MM.1S (cell line): ENCODE measurements at regions not wholly inside any gene's neighbourhood (a gene's known extent, or its start where the extent isn't known, plus 50 kb on each side); places are given as distances from the start of the nearest gene placed in this dataset.

Experiments used
- DNase-seq: peaks from one replicate; pipeline ENCODE4 v3.0.0-alpha.2; 2015
- H2AFZ ChIP-seq: fragments of 300-600 bp; sonication (generic); 2 replicates; pipeline ENCODE4 v1.6.0; 2016; ENCODE audit warnings: antibody characterized with exemption, low read length
- H3F3A ChIP-seq: fragments of 300-600 bp; sonication (generic); 2 replicates; pipeline ENCODE4 v1.6.1; 2016; ENCODE audit warnings: mild to moderate bottlenecking, antibody characterized with exemption, low read length, moderate library complexity, mixed read lengths; ENCODE audit not compliant: insufficient read depth
- H3K27ac ChIP-seq: fragments of 300-600 bp; sonication (generic); 2 replicates; pipeline ENCODE4 v1.5.1; 2016; ENCODE audit warnings: mild to moderate bottlenecking, low read length
- H3K27me3 ChIP-seq: fragments of 300-600 bp; sonication (generic); replicated peaks from 2 replicates; pipeline ENCODE4 v1.6.0; 2016; ENCODE audit warnings: low read length; ENCODE audit not compliant: insufficient read depth
- H3K36me3 ChIP-seq: fragments of 300-600 bp; sonication (generic); replicated peaks from 2 replicates; pipeline ENCODE4 v1.6.1; 2016; ENCODE audit warnings: mild to moderate bottlenecking, low read length, mixed read lengths; ENCODE audit not compliant: insufficient read depth
- H3K4me1 ChIP-seq: fragments of 300-600 bp; sonication (generic); 2 replicates; pipeline ENCODE4 v1.6.1; 2016; ENCODE audit warnings: low read length, mixed read lengths
- H3K4me2 ChIP-seq: fragments of 300-600 bp; sonication (generic); 2 replicates; pipeline ENCODE4 v1.6.0; 2016; ENCODE audit warnings: low read depth, low read length
- H3K4me3 ChIP-seq: fragments of 300-600 bp; sonication (generic); 2 replicates; pipeline ENCODE4 v1.5.1; 2016; ENCODE audit warnings: low read length, mixed read lengths
- H3K79me2 ChIP-seq: fragments of 300-600 bp; sonication (generic); 2 replicates; pipeline ENCODE4 v1.6.1; 2016; ENCODE audit warnings: mixed run types, low read length, mixed read lengths
- H3K9ac ChIP-seq: fragments of 300-600 bp; sonication (generic); 2 replicates; pipeline ENCODE4 v1.6.1; 2016; ENCODE audit warnings: low read length, mixed read lengths
- H3K9me2 ChIP-seq: fragments of 300-600 bp; sonication (generic); replicated peaks from 2 replicates; pipeline ENCODE4 v1.6.1; 2016; ENCODE audit warnings: mild to moderate bottlenecking, low read length, mixed read lengths; ENCODE audit not compliant: insufficient read depth
- H3K9me3 ChIP-seq: fragments of 300-600 bp; sonication (generic); replicated peaks from 2 replicates; pipeline ENCODE4 v1.6.1; 2016; ENCODE audit warnings: mild to moderate bottlenecking, low read length, mixed read lengths; ENCODE audit not compliant: insufficient read depth
- H4K20me1 ChIP-seq: fragments of 300-600 bp; sonication (generic); 2 replicates; pipeline ENCODE4 v1.6.1; 2016; ENCODE audit warnings: mild to moderate bottlenecking, low read length, moderate library complexity, mixed read lengths; ENCODE audit not compliant: insufficient read depth
- EZH2 ChIP-seq: fragments of 300-600 bp; sonication (generic); optimal IDR thresholded peaks from 2 replicates; pipeline ENCODE3; 2017; ENCODE audit warnings: low read depth, mild to moderate bottlenecking, antibody characterized with exemption, low read length, mixed read lengths
- EZH2phosphoT487 ChIP-seq: fragments of 300-600 bp; sonication (generic); IDR thresholded peaks from 2 replicates; pipeline ENCODE4 v1.6.1; 2018; ENCODE audit warnings: antibody characterized with exemption, low read length
- TF ChIP-seq, protein P1 (sequence below): fragments of 300-600 bp; sonication (generic); IDR thresholded peaks from 2 replicates; pipeline ENCODE4 v1.5.1; 2016; ENCODE audit warnings: antibody characterized with exemption, low read length, mixed read lengths

DNA sequence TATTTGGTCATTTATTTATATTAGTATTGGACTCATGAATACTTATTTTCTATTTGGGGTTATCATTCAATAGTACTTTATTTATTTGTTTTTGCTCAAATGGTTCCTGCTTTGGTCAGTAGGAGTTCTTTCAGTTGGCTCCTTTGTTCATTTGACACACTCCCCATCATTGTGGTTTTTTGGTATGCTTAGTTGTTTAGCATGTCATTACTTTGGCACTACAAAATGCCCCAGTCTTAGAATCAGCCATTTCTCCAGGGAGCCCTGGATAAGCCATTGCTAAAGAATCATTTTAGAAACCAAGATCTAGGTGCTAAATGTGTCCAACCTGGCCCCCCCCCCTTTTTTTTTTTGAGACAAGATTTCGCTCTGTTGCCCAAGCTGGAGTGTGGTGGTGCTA lies 61.7 kb upstream of the MRPS6 start:
- Histone ChIP-seq H3K4me2 (no peak overlapping the region), H3K27ac (no peak overlapping the region)

DNA sequence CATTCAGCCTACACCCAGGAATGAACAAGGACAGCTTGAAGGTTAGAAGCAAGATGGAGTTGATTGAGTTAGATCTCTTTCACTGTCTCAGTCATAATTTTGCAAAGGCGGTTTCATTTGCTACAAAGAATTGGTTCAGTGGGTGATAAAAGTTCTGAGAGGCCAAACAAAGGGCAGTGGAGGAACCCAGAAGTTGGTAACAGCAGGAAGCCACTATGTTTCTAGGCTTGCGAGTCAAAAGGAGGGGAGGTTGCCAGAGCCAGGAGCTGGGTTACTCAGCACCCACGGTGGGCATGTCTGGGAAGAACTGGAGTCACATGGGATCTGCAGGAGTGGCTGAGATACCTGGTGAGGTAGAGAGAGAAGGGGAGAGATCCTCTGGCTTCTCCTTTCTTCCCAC lies 64.2 kb upstream of the MRPS6 start:
- Histone ChIP-seq H3K27ac (no peak overlapping the region), H3F3A (no peaks in the 10 kb centered on the region), H3K9me3 (no peaks in the 10 kb centered on the region), H3K9me2 (no peaks in the 10 kb centered on the region), H4K20me1 (no peaks in the 10 kb centered on the region), H3K27me3 (no peaks in the 10 kb centered on the region), H2AFZ (no peak overlapping the region), H3K9ac (no peak overlapping the region), H3K79me2 (no peaks in the 10 kb centered on the region), H3K4me1 (no peaks in the 10 kb centered on the region), H3K4me2 (no peak overlapping the region), H3K4me3 (no peak overlapping the region), H3K36me3 (no peaks in the 10 kb centered on the region)
- DNase-seq, result no peak
- TF ChIP-seq, protein P1, sequence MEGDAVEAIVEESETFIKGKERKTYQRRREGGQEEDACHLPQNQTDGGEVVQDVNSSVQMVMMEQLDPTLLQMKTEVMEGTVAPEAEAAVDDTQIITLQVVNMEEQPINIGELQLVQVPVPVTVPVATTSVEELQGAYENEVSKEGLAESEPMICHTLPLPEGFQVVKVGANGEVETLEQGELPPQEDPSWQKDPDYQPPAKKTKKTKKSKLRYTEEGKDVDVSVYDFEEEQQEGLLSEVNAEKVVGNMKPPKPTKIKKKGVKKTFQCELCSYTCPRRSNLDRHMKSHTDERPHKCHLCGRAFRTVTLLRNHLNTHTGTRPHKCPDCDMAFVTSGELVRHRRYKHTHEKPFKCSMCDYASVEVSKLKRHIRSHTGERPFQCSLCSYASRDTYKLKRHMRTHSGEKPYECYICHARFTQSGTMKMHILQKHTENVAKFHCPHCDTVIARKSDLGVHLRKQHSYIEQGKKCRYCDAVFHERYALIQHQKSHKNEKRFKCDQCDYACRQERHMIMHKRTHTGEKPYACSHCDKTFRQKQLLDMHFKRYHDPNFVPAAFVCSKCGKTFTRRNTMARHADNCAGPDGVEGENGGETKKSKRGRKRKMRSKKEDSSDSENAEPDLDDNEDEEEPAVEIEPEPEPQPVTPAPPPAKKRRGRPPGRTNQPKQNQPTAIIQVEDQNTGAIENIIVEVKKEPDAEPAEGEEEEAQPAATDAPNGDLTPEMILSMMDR, result no peak
- TF ChIP-seq EZH2 (no peak), EZH2phosphoT487 (no peak)

More for the DNA sequence above, 61.7 kb upstream of the MRPS6 start:
- Histone ChIP-seq H3K36me3 (no peaks in the 10 kb centered on the region), H3K4me3 (no peak overlapping the region), H3K9me2 (no peaks in the 10 kb centered on the region), H3K9ac (no peak overlapping the region), H3K27me3 (no peaks in the 10 kb centered on the region), H4K20me1 (no peaks in the 10 kb centered on the region), H3K4me1 (no peaks in the 10 kb centered on the region), H2AFZ (no peak overlapping the region), H3K79me2 (no peaks in the 10 kb centered on the region), H3F3A (no peaks in the 10 kb centered on the region), H3K9me3 (no peaks in the 10 kb centered on the region)
- TF ChIP-seq EZH2phosphoT487 (no peak), EZH2 (no peak)
- TF ChIP-seq, protein P1, result no peak
- no peak for DNase-seq

DNA sequence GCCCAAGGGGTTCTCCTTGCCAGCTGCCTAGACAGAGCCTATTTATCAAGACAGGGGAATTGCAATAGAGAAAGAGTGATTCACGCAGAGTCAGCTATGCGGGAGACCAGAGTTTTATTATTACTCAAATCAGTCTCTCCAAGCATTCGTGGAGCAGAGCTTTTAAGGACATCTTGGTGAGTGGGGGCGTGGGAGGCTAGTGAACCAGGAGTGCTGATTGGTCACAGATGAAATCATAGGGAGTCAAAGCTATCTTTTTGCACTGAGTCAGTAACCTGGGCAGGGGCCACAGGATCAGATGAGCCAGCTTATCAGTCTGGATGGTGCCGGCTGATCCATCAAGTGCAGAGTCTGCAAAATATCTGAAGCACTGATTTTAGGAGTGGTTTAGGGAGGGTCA lies 64.8 kb upstream of the MRPS6 start:
- Histone ChIP-seq H3K9ac (no peak overlapping the region), H4K20me1 (no peaks in the 10 kb centered on the region), H3K4me3 (no peak overlapping the region), H3K4me1 (no peaks in the 10 kb centered on the region), H3K27me3 (no peaks in the 10 kb centered on the region), H2AFZ (no peak overlapping the region), H3F3A (no peaks in the 10 kb centered on the region), H3K9me2 (no peaks in the 10 kb centered on the region), H3K79me2 (no peaks in the 10 kb centered on the region), H3K27ac (no peak overlapping the region), H3K36me3 (no peaks in the 10 kb centered on the region), H3K9me3 (no peaks in the 10 kb centered on the region), H3K4me2 (no peak overlapping the region)
- no peak for DNase-seq
- TF ChIP-seq, protein P1, result no peak
- TF ChIP-seq EZH2 (no peak), EZH2phosphoT487 (no peak)
